ENCODE measurements at regions not wholly inside any gene's neighbourhood (a gene's known extent, or its start where the extent isn't known, plus 50 kb on each side); places are given as distances from the start of the nearest gene placed in this dataset.

DNA sequence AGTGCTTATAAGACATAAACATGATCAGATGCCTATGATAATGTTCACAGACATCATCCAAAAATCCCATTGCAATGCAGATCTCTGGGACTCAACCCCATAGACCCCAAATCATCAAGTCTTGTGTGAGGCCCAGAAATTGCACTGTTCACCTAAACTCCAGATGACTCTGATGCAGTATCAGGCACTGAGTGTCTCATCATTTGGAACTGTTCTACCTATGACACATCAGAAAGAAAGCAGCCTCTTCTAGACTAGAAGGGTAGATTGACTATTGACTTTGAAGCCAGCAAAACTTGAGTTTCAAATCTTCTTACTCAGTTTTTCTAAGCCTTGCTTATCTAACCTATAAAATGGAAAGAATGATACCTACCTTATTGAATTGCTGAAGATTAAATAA lies 58.7 kb upstream of the PAPPA start:
- Histone ChIP-seq H3K9me3 (no peaks in the 10 kb centered on the region), H3K36me3 (no peaks in the 10 kb centered on the region), H3K4me1 (ENCODE audit: insufficient read depth) (no peaks in the 10 kb centered on the region), H3K4me3 (no peak overlapping the region), H3K27me3 (no peaks in the 10 kb centered on the region), H3K27ac (no peak overlapping the region)
- TF ChIP-seq POLR2A (IDR thresholded peaks at IDR 0.05): no peak
- TF ChIP-seq, protein P1, sequence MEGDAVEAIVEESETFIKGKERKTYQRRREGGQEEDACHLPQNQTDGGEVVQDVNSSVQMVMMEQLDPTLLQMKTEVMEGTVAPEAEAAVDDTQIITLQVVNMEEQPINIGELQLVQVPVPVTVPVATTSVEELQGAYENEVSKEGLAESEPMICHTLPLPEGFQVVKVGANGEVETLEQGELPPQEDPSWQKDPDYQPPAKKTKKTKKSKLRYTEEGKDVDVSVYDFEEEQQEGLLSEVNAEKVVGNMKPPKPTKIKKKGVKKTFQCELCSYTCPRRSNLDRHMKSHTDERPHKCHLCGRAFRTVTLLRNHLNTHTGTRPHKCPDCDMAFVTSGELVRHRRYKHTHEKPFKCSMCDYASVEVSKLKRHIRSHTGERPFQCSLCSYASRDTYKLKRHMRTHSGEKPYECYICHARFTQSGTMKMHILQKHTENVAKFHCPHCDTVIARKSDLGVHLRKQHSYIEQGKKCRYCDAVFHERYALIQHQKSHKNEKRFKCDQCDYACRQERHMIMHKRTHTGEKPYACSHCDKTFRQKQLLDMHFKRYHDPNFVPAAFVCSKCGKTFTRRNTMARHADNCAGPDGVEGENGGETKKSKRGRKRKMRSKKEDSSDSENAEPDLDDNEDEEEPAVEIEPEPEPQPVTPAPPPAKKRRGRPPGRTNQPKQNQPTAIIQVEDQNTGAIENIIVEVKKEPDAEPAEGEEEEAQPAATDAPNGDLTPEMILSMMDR (IDR thresholded peaks at IDR 0.05): no peak
- no peak for TF ChIP-seq EP300 (IDR thresholded peaks at IDR 0.05)
- DNase-seq: no peak
- intact Hi-C loops (cut with DNase I): no loop called here

DNA sequence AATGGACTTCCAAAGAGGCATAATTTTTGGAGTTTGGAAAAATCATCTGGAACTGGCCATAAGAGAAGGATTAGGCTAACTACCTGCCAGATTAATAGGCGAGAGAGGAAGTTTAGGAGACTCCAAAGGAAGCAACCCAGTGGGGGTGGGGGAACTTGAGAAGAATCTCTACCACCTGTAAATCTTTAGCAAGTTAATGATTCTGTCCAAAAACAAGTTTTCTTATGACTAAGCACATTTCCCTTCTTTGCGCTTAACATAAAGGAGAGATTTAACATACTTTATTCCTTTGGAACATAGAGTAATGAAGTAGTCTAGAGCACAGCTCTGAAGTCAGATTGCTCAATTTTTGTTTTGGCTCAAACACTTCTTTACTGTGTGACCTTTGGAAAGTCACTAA lies 58.2 kb upstream of the PAPPA start:
- 73 to 87% (median 80%) methylated on average over 2 of the region's 2 CpGs for WGBS, 3 donors
- H3K4me1 ChIP-seq (ENCODE audit: insufficient read depth): no peaks in the 10 kb centered on the region
- TF ChIP-seq POLR2A (IDR thresholded peaks at IDR 0.05): no peak
- TF ChIP-seq, protein P1 (IDR thresholded peaks at IDR 0.05): no peak
- no peak for TF ChIP-seq EP300 (IDR thresholded peaks at IDR 0.05)
- no peak for DNase-seq
- H3K27me3 ChIP-seq: no peaks in the 10 kb centered on the region
- H3K4me3 ChIP-seq: no peak overlapping the region
- no peaks in the 10 kb centered on the region for H3K9me3 ChIP-seq
- H3K36me3 ChIP-seq: no peaks in the 10 kb centered on the region
- intact Hi-C loops (cut with DNase I): no loop called here
- no peak overlapping the region for H3K27ac ChIP-seq

DNA sequence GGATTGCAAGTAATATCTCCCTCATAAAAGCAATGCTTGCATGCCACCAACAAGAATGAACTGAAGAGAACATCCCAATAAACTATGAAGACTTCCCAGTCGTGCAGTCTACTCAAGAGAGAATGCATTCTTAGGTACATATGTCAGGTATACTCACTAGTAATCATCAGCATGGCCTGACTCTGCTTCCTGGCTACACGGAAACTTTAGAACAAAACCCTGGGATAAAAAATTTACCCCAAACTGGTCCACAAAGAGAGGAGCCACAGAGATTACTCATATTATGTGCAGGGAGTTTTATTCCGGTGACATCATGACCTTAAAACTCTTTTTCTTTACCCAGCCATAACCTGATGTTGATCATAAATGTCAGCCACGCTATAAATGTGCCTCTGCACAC lies 57.5 kb upstream of the PAPPA start:
- no peaks in the 10 kb centered on the region for H3K9me3 ChIP-seq
- H3K27me3 ChIP-seq: no peaks in the 10 kb centered on the region
- DNase-seq: no peak
- intact Hi-C loops (cut with DNase I): no loop called here
- no peak overlapping the region for H3K4me3 ChIP-seq
- no peak for TF ChIP-seq EP300 (IDR thresholded peaks at IDR 0.05)
- TF ChIP-seq, protein P1 (IDR thresholded peaks at IDR 0.05): no peak
- TF ChIP-seq POLR2A (IDR thresholded peaks at IDR 0.05): no peak
- no peak overlapping the region for H3K27ac ChIP-seq
- no peaks in the 10 kb centered on the region for H3K36me3 ChIP-seq
- WGBS, 3 donors: 62 to 70% (median 68%) methylated on average over 4 of the region's 4 CpGs
- H3K4me1 ChIP-seq (ENCODE audit: insufficient read depth): no peaks in the 10 kb centered on the region

DNA sequence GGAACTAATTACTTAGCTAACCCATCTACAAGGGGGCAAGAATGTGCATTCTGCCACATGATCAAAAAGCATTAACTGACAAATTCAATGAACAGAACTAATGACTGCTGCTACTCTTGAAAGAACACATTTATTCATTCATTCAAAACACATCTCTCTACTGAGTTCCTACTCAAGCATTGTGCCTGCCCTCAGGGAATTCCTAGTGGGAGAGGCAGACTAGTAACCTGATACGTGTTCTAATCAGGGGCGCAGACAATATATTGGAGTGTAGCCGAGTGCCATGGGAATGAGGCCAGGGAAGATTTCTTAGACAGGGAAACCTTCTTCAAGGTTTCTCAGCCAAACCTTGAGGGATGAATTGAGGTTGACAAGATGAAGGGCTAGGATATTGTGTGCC lies 56.7 kb upstream of the PAPPA start:
- Histone ChIP-seq H3K36me3 (no peaks in the 10 kb centered on the region), H3K27ac (no peak overlapping the region), H3K9me3 (no peaks in the 10 kb centered on the region), H3K4me3 (no peak overlapping the region), H3K4me1 (ENCODE audit: insufficient read depth) (no peaks in the 10 kb centered on the region), H3K27me3 (no peaks in the 10 kb centered on the region)
- intact Hi-C loops (cut with DNase I): no loop called here
- WGBS, 3 donors: 3 to 18% (median 8%) methylated on average over 3 of the region's 3 CpGs
- DNase-seq: no peak
- TF ChIP-seq POLR2A (IDR thresholded peaks at IDR 0.05) (no peak), EP300 (IDR thresholded peaks at IDR 0.05) (no peak)
- TF ChIP-seq, protein P1 (IDR thresholded peaks at IDR 0.05): no peak

DNA sequence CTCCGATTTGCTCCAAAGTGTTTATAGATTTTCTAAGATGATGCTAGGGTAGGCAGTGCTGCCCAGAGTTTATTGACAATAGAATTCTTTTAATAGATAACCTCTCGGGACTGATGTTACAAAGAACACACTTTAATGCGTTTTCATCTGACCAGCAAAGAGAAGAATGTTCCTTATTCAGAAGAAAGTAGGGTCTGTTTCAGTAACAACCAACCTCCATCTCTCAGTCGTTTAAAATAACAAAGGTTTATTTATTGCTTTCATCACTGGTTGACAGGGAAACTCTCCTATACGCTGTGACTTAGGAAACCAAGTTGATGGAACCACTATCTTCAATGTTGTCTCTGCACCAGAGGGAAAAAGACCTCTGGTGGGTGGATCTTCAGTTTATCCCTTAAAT lies 55.1 kb upstream of the PAPPA start:
- DNase-seq: no peak

More for the DNA sequence above, 55.1 kb upstream of the PAPPA start:
- Histone ChIP-seq H3K9me3 (no peaks in the 10 kb centered on the region), H3K27me3 (no peaks in the 10 kb centered on the region), H3K36me3 (no peaks in the 10 kb centered on the region), H3K27ac (no peak overlapping the region), H3K4me3 (no peak overlapping the region), H3K4me1 (ENCODE audit: insufficient read depth) (no peaks in the 10 kb centered on the region)
- intact Hi-C loops (cut with DNase I): no loop called here
- WGBS, 3 donors: 40 to 59% (median 49%) methylated on average over 5 of the region's 5 CpGs
- TF ChIP-seq EP300 (IDR thresholded peaks at IDR 0.05) (no peak), POLR2A (IDR thresholded peaks at IDR 0.05) (no peak)
- TF ChIP-seq, protein P1 (IDR thresholded peaks at IDR 0.05): no peak
